Stimulated activated CD8-positive, alpha-beta memory T cell treated with anti-CD3 and anti-CD28 coated beads, Interleukin-7, amount 100 ng/mL, for 48 hours (primary cell): ENCODE measurements at regions not wholly inside any gene's neighbourhood (a gene's known extent, or its start where the extent isn't known, plus 50 kb on each side); places are given as distances from the start of the nearest gene placed in this dataset.
"Not testable (repeated sequence)": the region's sequence is repeated elsewhere in the genome, so short reads cannot be mapped to it uniquely, and the experiment has no call there.

Source experiments
- DNase-seq, 2 donors: peaks; one replicate each; pipeline ENCODE4 v3.0.0-alpha.2; 2020; ENCODE audit warnings: low read depth in 1 of 2; ENCODE audit errors: extremely low read depth in 1 of 2

DNA sequence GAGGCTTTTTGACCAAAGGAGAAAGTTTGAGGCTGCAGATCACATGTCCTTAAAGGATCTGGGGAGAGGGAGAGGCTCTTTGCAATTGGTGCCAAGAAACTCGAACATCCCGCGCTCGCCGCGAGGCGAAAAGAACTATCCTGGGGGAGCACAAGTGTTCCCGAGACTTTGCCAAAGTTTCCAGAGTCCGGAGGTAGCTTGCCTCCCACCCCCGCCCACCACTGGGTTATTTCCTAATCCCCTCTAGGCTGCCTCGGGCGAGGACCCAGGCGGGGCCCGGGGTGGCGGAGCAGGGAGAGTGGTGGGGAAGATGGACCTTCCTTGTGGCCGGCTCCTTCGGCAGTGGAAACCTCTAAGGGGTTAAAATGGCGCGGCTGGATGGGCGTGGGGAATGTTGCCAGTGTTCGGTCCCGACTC lies 114.5 kb downstream of the KCNRG start:
- no peak for DNase-seq

DNA sequence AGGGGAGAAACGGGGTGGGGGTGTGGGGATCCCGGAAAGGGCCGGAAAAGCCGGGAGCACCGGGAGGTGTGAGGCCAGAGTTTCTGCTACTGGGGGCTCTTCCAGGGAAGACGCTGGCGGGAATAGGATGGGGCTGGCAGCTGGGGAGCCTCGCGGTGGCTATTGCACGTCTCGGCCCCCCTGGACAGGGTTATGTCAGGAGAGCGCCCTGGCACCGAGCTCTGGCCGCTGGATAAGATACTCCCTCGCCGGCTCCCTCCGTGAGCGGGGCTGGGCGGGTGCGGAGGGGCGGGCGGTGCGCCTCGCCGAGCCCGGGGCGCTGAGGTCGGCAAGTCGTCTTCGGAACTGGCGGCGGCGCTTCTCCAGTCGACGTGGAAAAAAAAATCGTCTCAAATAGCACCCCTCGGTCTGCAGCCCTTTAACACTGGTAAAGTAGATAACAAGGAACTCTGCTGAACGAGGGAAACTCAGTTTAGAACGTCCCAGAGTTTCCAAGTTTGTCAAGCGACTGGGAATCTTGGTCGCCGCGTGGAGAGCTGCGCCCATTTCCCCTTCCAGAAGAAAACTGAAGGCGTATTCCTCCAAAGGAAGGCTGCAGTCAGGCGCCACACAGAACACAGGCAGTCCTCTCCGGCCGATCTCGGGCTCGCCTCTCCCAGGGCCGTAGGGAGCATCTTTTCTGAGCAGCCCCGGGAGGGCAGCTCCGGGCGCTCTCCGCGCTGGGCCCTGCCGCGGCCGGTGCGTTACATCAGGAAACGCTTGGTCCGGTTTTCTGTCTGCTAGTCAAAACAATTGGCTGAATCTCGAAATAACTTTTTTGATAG lies 115.1 kb downstream of the KCNRG start:
- DNase-seq, result no peak

DNA sequence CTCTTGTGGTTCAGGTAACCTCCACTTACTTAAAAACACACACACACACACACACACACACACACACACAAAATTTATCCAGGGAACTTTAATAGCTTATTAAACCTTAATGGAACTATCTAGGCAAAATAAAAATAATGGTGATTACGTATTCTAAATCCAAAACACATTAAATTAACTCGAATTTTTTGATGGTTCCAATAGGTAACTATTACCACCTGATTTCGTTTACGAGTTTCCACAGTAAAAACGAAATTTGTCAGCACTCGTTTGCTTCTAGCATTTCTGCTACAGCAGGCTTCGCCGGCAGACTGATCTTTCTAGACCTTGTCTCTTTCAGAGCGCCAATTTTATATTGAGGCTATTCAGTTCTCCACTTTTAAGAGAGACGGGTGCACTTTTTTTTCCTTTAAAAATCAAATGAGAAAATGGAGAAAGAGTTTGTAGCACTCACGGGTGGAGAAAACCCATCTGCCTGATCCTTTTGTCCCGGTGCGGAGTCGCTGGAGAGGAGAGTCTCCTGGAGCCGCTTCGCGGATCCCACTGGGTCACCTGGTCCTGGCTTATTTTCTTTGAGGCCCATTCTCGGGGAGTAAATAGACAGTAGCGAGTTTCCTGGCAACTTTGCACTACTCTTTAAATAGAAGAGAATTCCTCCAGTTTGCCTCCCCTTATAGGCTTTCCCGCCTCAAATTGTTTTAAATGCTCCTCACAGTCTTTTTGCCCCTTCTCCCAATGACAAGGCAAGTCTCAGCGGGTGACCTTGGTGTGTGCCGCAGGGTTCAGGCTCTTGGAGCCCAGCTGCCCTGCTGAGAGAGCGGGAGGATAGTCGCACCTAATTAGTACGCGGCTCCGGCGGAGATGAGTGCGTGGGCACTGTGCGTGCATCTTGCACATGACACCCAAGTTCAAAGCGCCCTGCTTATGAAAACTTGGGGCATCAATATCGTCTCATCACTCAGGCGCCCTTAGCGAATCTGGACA lies 117.0 kb downstream of the KCNRG start:
- no peak for DNase-seq

DNA sequence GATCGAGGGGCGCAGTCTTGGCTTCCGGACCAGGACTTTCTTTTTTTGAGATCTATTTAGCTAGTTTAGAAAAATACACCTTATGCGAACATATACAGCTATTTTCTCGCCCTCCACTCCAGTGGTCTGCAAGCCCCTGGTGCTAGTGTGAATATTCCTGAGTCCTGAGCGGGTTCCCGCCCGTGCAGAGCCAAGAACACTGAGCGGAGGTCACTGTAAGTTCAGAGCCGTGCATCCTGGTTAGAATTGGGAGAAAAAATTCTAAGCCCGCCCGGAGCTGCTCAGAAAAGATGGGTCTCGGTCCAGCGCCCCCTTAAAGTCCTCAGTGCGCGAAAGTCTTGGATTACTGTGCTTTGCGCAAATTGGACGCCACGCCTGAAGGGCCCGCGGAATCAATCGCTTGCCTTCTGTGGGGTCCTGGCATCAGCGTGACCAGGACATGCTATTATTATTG lies 117.7 kb downstream of the KCNRG start:
- no peak for DNase-seq

DNA sequence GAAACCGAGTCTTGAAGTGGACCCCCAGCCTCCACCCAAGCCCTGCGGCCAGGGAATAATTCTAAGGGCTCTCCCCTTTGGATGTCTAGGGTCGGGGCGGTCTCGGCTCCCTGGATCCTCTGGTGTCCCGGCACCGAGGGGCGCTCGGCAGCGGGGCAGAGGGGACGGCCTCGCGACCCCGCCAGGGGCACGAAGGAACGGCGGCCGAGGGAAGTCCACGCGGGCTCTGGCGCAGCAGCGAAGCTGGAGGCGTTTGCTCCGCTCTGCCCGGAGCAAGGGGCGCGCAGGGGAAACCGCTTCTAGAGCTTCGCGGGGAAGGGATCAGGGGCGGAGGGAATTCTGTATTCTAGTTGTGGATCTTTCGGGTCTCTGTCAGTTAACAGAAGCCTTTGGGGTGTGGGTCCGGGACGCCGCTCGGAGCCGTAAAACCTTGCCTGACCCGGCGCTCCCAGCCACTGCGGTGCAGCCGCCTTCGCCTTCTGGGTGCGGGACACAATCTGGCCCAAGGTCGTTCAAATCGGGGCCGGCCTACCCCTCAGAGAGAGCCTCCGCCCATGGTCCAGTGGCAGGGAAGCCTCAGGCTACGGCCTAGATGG lies 118.2 kb downstream of the KCNRG start:
- no peak for DNase-seq

DNA sequence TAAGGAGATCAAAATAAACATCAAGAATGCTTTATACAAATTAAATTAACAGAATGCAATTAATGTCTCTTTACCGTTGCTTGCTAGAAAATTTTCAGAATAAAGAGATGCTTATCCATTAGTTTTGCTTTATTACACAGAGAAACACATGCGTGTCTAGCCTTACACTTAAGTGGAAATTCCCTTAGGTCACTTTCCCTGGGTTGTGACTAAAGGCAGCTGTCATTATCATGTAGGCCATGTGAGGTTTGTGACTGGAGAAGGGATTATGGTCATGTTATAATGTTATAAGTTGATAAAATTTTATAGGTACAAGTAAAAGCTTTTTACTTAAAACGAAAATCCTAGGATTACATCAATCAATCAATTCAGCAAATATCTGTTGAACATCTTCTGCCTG lies 121.0 kb downstream of the KCNRG start:
- no peak for DNase-seq

DNA sequence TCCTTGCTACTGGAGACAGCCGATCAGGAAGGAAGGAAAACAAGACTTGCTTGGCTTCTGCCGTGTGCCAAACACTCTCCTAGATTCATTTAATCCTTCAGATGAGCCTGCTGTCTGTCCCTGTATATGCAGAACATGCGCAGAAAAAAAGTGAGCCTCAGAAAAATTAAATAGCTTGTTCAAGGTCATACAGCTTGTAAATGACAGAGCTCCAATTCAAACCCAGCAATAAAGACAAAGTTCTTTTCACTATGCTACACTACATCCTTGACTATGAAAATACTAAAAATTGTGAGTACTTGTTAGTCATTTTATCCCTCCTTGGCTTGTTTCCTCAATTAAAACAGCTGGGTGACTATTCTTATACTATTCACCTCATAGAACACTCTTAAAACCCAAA lies 121.4 kb downstream of the KCNRG start:
- DNase-seq, result no peak

DNA sequence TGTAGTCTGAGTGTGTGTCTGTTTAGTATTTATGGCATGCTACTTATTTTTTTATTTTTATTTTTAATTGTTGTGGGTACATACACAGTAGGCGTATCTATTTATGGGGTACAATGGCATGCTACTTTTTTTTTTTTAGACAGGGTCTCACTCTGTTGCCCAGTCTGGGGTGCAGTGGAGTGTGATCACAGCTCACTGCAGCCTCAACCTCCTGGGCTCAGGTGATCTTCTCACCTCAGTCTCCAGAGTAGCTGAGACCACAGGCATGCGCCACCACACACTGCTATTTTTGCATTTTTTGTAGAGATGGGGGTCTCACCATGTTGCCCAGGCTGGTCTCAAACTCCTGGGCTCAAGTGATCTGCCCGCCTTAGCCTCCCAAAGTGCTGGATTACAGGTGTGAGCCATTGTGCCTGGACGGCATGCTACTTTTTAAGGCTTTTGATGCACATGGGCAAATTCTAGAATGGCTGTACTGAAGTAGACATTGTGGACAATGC lies 124.2 kb downstream of the KCNRG start:
- not testable (repeated sequence) for DNase-seq

DNA sequence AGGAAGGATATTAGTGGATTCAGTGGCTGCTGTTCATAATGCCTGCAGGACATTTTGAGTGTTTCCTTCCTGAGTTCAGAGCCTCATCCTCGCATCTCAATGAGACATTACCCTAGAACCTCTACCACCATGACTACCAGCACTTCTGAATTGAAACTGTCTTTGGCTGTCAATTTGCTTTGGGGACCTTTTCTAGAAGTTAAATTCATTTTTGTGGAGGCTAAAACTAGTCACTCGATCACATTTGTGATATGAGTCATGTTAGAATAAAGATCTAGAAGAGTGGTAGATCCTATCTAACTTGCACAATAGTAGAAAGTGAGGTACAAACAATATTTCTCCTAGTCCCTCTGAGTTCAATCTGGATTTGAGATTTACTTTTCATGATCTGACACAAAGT lies 124.9 kb downstream of the KCNRG start:
- no peak for DNase-seq

DNA sequence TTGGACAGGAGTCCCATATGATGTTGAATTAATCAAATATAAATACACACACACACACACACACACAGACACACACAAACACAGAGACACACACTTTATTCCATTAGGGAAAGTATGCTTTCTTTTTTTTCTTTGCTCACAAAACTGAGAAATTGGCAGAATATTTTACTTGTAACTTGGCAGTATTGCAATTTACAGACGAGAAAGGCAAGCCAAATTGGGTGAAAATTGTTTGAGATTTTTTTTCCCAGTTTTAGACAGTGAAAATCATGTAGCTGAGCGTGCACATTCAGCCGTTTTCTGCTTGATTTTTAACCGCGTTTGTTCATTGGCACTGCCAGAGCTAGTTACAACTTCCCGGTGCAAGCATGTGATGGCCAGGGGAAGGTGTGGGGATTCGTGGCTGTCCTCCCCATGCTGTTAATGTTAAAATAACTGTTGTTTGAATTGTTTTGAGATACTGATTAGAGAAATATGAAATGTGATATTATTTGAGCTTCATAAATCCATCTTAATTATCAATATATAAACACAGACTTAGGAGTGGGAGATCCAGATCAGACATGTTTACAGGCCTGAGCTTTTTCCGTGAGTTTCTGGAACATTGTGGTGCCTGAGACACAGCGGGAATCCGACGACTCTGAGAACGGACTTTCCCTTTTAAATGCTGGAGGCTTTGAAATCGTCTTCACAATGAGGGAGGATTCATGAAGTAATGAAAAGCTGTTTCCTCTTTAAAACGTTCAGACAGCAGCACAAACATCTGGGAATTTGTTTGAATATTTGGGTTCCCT lies 125.5 kb downstream of the KCNRG start:
- no peak for DNase-seq

DNA sequence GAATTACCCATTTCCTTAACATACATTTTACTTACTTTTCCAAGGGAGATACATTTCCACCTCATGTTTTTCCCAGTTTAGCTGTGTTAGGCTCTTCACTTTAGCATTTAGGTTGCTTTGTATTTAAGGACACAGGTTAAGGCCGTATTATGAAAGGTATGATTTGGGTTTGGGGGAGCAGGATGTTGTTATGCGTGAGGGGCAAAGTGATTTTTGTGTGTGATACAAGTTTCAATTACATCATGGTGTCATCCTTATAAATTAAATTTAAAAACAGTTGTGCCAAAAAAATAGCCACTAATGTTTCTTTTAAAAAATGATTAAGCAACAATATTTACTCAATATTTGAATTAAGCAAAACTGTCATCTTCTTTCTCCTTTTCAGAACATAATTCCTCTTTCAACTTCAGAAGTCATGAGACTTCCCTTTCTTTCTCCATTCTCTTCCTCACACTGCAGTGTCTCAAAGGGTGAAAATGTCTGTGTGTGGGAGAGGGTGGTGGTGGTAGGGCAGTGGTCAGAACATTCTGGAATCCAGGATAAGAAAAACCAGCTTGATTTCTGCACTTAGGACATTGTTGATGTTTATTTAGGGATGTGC lies 126.2 kb downstream of the KCNRG start:
- DNase-seq, result no peak

DNA sequence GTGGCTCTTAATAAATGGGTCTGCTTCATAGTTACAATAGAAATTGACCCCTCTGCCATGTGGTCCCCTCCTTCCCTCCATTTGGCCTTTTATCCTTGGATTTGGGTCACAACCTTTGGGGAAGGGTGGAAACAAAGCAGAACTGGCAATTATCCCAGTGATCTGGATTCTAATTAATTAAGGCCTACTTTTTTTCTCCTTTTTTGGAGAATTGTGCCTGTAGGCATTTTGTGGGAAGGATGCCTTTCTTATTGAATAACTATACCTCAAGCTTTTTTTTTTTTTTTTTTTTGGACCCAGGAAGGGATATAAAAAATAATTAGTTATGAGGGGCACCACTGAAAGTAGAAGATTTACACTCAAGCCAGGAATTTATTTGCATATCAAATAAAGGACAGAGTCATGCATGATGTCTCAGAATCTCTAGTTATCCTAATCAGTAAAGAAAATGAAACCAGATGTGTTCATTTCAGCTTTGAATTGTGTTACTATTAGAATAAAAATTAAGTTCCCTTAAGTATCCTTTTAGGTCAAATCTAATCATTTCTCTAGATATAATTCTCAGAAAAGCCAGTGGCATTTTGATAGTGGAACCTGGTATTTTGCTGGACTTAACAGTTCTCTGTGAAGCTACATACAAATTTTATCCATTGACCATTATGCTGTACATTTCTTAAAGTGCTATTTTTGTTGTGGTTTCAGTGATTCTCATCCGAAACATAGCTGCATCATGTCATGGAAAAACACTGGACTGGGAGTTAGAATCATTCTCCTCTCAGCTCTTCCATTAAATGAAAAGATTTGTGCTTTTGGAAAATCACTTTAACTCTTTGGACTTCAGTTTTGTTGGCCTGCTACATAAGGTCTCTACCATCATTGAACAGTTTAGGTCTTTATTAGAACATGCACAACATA lies 129.3 kb downstream of the KCNRG start:
- DNase-seq, result no peak

DNA sequence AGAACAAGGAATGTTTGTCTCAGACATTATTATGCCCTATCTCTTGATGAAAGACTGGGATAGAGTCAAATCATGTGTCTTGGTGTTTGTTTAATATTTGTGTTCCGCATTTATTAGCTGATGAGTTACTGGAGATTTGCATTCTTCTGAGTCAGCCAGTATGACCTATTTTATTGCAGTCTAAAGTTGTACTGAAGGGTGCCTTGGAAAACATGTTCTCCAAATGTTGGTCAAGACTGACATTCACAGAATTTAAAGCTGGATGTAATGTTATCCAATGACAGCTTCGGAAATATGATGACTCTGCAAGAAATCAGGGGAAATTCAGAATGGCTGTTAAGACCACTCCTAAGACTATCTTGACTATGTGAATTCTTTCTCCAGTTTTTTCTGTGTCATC lies 134.0 kb downstream of the KCNRG start:
- DNase-seq, result no peak

DNA sequence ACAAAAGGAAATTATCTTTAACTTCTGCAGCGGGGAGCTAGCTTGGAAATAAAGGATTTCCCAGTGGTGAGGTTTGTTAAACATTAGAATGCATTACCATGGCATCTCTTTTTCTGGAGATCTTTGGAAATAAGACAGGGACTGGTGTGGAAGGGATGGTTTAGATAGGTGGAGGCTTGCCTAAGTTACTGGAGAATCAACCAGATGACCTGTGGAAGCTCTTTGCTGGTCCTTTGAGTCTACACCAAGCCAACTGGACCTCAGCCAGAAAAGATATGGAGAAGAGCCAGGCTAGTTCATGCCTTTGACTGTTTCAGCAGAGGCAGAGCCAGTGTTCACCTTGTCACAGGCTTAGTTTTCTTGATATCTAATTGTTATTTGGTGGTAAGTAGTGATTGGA lies 134.7 kb downstream of the KCNRG start:
- DNase-seq, result no peak

DNA sequence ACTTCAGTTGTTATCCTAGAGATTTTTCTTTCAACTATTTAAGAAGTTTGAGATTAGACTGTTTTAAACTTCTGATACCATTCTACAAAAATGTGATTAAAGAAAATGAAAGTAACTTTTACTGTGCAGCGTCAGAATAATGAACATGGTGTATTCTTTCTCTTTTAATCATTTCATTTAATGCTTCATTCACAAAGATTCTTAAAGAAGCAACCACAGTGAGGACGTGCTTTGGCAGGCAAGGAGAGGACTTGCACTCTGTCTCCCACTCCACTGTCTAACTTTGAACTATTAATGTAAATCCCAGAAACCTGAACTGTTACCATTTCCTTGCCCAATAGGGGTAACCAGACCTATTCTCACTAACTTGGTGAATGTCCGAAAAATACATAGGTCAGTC lies 137.0 kb downstream of the KCNRG start:
- DNase-seq, result no peak

DNA sequence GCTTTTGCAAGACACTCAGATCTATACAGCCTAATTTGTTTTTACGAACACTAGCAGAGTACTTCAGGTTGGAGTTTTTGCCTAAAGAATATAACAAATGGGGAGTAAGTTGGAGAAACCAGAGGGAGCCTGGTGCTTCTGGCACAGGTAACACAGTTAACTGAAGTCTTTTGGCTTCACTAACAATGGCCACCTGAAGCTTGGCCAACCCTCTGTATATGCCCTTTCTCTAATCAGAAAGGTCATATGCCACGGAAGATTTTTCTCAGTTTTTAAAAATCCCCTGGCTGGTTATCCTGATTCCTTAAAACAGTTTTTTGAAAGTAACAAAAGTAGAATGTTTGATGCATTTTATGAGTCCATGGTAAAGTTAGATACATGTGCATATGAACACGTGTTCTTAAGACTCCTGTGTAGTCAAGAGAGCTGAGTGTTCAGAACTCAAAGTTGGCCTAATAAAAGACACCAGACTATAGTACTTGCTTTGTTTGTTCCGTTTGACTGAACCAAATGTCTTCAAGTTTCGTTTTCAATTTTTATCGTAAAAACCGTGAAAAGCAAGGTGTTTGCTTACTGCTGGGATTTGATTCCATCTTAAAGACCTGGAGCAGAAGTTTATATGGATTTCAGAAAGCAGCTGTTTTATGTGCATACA lies 137.5 kb downstream of the KCNRG start:
- DNase-seq, result no peak

DNA sequence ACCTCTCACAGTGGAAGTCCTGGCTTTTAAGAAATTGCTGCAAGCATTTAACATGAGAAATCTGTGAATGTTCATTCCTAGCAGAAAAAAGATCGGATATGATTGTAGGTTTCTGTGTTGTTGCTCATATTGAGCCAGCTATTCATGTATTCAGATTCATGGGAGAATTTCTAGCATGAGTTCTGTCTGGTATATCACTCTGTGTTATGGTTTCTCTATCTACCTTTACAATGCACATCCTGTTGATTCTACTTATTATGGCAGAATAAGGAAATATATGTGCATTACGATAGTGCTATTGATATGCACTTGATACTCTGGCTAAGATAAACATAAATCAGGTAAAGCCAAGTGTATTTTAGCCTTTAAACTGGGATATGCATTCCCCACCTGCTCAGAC lies 138.2 kb downstream of the KCNRG start:
- DNase-seq, result no peak

DNA sequence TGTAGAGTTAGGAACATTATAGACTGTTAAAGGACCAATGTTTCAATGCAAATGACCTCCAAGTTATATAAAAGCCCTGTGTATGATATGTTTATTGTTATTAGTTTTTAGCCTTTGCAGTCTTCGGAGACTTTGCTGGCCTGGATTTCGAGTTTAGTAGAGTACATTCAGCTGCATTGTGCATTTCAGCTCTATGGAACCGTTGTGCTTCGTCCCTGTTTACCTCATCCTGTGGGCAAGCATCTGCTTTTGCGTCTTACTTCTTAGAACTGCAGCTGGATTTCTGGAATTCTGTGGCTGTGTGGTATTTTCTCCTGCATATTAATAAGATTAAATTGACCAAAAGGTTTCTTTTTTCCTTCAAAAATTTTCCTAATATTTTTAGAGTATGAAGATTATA lies 138.6 kb downstream of the KCNRG start:
- no peak for DNase-seq
